Peyer's patch (tissue), 4 donors: ENCODE measurements at regions not wholly inside any gene's neighbourhood (a gene's known extent, or its start where the extent isn't known, plus 50 kb on each side); places are given as distances from the start of the nearest gene placed in this dataset.

Experiments
- DNase-seq, 3 donors: peaks; one replicate each; pipeline ENCODE4 v3.0.0-alpha.2; 2017 to 2019
- H3K27ac ChIP-seq, 4 donors: fragments of 200-600 bp; sonication (generic); one replicate each; pipeline ENCODE4 v1.5.1; 2016 to 2019
- H3K27me3 ChIP-seq, 2 donors: fragments of 200-600 bp; sonication (generic); one replicate each; pipeline ENCODE4 v1.5.1; 2019
- H3K36me3 ChIP-seq, 3 donors: fragments of 200-600 bp; sonication (generic); one replicate each; pipeline ENCODE4 v1.5.1; 2016 to 2019
- H3K4me1 ChIP-seq, 4 donors: fragments of 200-600 bp; sonication (generic); one replicate each; pipeline ENCODE4 v1.5.1; 2016 to 2019
- H3K4me3 ChIP-seq, 4 donors: fragments of 200-600 bp; sonication (generic); 1 replicate in 3 of 4; 2 replicates in 1 of 4; pipeline ENCODE4 v1.5.1; 2016 to 2019; ENCODE audit warnings: mild to moderate bottlenecking in 1 of 4
- H3K9me3 ChIP-seq, 4 donors: fragments of 200-600 bp; sonication (generic); one replicate each; pipeline ENCODE4 v1.5.1; 2016 to 2019; ENCODE audit warnings: mild to moderate bottlenecking in 1 of 4
- POLR2A ChIP-seq, 2 donors: fragments of 450-650 bp; IDR thresholded peaks; one replicate each; pipeline ENCODE4 v1.5.1; 2017; ENCODE audit warnings: antibody characterized with exemption in 2 of 2, mild to moderate bottlenecking in 2 of 2, moderate library complexity in 2 of 2
- TF ChIP-seq, protein P1 (sequence below), 6 experiments: fragments of 450-650 bp in 4 of 6; fragments of 200-600 bp in 2 of 6; sonication (generic) in 1 of 6; IDR thresholded peaks; one replicate each; pipeline ENCODE4 v1.5.1; 2017 to 2019; ENCODE audit warnings: antibody characterized with exemption in 6 of 6, mild to moderate bottlenecking in 3 of 6, moderate library complexity in 1 of 6

DNA sequence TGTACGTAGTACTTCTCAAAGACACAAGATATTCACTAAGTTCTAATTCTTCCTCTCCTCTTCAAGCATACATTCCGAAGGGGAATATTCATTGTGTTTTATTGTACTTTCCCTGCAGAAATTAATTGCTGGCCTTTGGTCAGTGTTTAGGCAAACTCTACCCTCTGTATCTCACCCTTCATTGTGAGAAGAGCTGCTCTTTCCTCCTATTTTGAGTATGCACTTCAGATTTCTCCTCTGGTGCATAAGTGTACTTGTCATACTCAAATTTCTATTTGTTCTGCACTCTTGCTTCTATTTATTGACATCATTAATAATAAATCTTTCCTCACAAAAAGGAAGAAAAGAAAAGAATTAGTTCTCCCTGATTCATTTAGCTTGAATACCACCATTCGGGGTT is 485.4 kb upstream of the SLC8A1 start:
- no peak for DNase-seq
- Histone ChIP-seq H3K4me1 (no peaks in the 10 kb centered on the region), H3K4me3 (no peak overlapping the region), H3K36me3 (no peaks in the 10 kb centered on the region), H3K27ac (no peak overlapping the region), H3K27me3 (no peaks in the 10 kb centered on the region), H3K9me3 (no peaks in the 10 kb centered on the region)
- no peak for TF ChIP-seq POLR2A (IDR thresholded peaks at IDR 0.05)
- TF ChIP-seq, protein P1, sequence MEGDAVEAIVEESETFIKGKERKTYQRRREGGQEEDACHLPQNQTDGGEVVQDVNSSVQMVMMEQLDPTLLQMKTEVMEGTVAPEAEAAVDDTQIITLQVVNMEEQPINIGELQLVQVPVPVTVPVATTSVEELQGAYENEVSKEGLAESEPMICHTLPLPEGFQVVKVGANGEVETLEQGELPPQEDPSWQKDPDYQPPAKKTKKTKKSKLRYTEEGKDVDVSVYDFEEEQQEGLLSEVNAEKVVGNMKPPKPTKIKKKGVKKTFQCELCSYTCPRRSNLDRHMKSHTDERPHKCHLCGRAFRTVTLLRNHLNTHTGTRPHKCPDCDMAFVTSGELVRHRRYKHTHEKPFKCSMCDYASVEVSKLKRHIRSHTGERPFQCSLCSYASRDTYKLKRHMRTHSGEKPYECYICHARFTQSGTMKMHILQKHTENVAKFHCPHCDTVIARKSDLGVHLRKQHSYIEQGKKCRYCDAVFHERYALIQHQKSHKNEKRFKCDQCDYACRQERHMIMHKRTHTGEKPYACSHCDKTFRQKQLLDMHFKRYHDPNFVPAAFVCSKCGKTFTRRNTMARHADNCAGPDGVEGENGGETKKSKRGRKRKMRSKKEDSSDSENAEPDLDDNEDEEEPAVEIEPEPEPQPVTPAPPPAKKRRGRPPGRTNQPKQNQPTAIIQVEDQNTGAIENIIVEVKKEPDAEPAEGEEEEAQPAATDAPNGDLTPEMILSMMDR (IDR thresholded peaks at IDR 0.05), result no peak

DNA sequence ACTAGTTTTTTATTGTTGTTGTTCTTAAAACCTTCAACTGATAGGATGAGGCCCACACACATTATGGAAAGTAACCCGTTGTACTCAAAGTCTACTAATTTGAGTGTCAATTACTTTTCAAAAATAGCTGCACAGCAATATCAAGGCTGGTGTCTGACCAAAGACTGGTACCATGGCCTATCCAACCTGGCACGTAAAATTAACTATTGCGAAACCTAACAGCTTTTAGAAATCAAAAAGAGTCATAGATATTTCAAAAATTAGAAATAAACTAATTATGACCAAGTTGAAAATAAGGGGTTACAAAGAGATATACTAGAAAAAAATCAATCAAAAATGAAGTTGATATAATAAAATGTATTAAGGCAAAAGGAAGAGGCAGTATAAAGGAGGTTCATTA is 501.5 kb upstream of the SLC8A1 start:
- no peaks in the 10 kb centered on the region for H3K9me3 ChIP-seq
- no peak for DNase-seq
- no peak overlapping the region for H3K27ac ChIP-seq
- H3K4me1 ChIP-seq, result no peaks in the 10 kb centered on the region
- TF ChIP-seq POLR2A (IDR thresholded peaks at IDR 0.05), result no peak
- no peaks in the 10 kb centered on the region for H3K27me3 ChIP-seq
- H3K4me3 ChIP-seq, result no peak overlapping the region
- H3K36me3 ChIP-seq, result no peaks in the 10 kb centered on the region

DNA sequence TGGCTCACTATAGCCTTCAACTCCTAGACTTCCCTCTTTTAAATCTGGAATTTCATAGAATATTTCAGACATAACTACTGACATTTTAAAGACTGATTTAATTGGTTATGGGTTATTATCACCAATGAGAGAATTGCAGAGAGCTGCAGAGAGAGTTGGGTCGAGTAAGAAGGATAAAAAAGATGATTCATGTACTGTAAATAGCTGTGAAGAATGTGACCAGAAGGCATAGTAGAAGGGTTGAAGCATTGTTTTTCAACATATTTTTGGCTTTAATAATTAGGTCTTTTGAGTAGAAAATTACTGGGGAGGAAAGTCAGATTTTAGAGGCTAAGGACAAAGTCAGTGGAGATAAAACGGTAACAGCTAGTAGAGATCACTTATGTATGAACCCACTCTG is 503.2 kb upstream of the SLC8A1 start:
- H3K27me3 ChIP-seq, result no peaks in the 10 kb centered on the region
- no peaks in the 10 kb centered on the region for H3K36me3 ChIP-seq
- no peak for DNase-seq
- H3K27ac ChIP-seq, result no peak overlapping the region
- no peaks in the 10 kb centered on the region for H3K4me1 ChIP-seq
- no peak overlapping the region for H3K4me3 ChIP-seq
- TF ChIP-seq, protein P1 (IDR thresholded peaks at IDR 0.05), result no peak
- TF ChIP-seq POLR2A (IDR thresholded peaks at IDR 0.05), result no peak
- H3K9me3 ChIP-seq, result no peaks in the 10 kb centered on the region

DNA sequence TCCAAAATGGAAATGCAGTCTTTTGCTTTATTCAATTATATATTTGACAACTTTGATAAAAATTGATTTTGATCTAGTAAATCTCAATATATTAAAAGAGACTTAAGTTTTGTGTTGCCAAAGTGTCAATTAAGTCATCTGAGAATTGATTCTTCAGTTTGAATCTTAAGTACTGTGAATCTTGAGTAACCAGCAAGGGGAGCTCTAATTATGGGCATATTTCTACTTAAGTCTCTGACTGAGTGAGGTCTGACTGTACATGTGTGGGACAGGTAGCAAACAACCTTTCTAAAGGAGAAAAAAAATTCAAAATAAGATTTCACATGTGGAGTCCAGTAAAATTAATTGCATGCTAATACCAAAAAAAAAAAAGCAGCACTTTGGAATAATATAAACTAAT is 503.7 kb upstream of the SLC8A1 start:
- Histone ChIP-seq H3K4me1 (no peaks in the 10 kb centered on the region), H3K4me3 (no peak overlapping the region), H3K36me3 (no peaks in the 10 kb centered on the region), H3K9me3 (no peaks in the 10 kb centered on the region), H3K27ac (no peak overlapping the region), H3K27me3 (no peaks in the 10 kb centered on the region)
- TF ChIP-seq POLR2A (IDR thresholded peaks at IDR 0.05), result no peak
- TF ChIP-seq, protein P1 (IDR thresholded peaks at IDR 0.05), result no peak
- DNase-seq, result no peak

DNA sequence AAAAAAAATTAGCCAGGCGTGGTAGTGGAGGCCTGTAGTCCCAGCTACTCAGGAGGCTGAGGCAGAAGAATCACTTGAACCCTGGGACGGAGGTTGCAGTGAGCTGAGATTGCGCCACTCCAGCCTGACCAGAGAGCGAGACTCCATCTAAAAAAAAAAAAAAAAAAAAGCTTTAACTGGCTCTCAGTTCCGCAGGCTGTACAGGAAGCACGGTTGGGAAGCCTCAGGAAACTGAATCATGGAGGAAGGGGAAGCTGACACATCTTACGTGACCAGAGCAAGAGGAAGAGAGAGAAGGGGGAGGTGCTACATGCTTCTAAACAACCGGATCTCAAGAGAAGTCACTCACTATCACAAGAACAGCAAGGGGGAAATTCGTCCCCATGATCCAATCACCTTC is 505.6 kb upstream of the SLC8A1 start:
- no peak for DNase-seq
- Histone ChIP-seq H3K36me3 (no peaks in the 10 kb centered on the region), H3K27ac (no peak overlapping the region), H3K4me3 (no peak overlapping the region), H3K4me1 (no peaks in the 10 kb centered on the region), H3K27me3 (no peaks in the 10 kb centered on the region), H3K9me3 (no peaks in the 10 kb centered on the region)
- TF ChIP-seq POLR2A (IDR thresholded peaks at IDR 0.05), result no peak
- TF ChIP-seq, protein P1 (IDR thresholded peaks at IDR 0.05), result no peak

DNA sequence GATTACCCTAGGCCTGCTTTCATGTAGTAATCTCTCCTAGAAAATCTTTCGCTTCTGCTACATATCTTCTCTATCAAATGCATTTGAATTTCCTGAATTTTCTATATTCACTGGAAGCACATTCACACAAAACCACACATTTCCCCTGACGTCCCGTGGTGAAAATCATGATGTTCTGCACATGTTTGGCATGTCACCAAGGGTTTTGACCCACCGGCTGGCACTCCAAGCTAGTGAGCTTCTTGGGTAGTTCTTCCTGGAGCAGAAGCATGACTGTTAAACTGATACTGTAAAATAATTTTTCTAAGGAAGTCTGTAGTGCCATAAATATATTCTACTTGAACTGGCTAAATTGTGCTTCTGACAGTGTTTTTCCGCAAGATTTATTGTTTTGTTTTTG is 510.1 kb upstream of the SLC8A1 start:
- TF ChIP-seq, protein P1 (IDR thresholded peaks at IDR 0.05), result no peak
- no peak for TF ChIP-seq POLR2A (IDR thresholded peaks at IDR 0.05)
- Histone ChIP-seq H3K36me3 (no peaks in the 10 kb centered on the region), H3K4me3 (no peak overlapping the region), H3K27ac (no peak overlapping the region), H3K4me1 (no peaks in the 10 kb centered on the region), H3K9me3 (no peaks in the 10 kb centered on the region), H3K27me3 (no peaks in the 10 kb centered on the region)
- no peak for DNase-seq
